Breast epithelium (tissue), 4 donors: ENCODE measurements at regions not wholly inside any gene's neighbourhood (a gene's known extent, or its start where the extent isn't known, plus 50 kb on each side); places are given as distances from the start of the nearest gene placed in this dataset.

Source experiments
- DNase-seq, 2 donors: peaks; one replicate each; pipeline ENCODE4 v3.0.0-alpha.2; 2019; ENCODE audit warnings: low spot score in 2 of 2
- H3K27ac ChIP-seq, 2 donors: fragments of 200-600 bp; sonication (generic) in 1 of 2; one replicate each; pipeline ENCODE4 v1.5.1; 2016 to 2019; ENCODE audit warnings: mild to moderate bottlenecking in 1 of 2
- H3K27me3 ChIP-seq, 2 donors: fragments of 200-600 bp; sonication (generic) in 1 of 2; one replicate each; pipeline versions ENCODE4 v1.5.1 to v1.6.0; 2017 to 2019; ENCODE audit warnings: control low read depth in 1 of 2, mild to moderate bottlenecking in 1 of 2
- H3K36me3 ChIP-seq: fragments of 200-600 bp; one replicate; pipeline ENCODE4 v1.5.1; 2019
- H3K4me1 ChIP-seq, 2 donors: fragments of 200-600 bp; sonication (generic); one replicate each; pipeline ENCODE4 v1.5.1; 2016 to 2019; ENCODE audit warnings: control low read depth in 1 of 2
- H3K4me3 ChIP-seq, 3 donors: fragments of 200-600 bp; sonication (generic); 1 replicate in 2 of 3; 2 replicates in 1 of 3; pipeline ENCODE4 v1.5.1; 2016 to 2019; ENCODE audit warnings: mild to moderate bottlenecking in 3 of 3, moderate library complexity in 2 of 3
- H3K9me3 ChIP-seq, 2 donors: fragments of 200-600 bp; sonication (generic) in 1 of 2; one replicate each; pipeline ENCODE4 v1.5.1; 2016 to 2019; ENCODE audit warnings: control low read depth in 1 of 2
- CTCF ChIP-seq, 3 donors: fragments of 450-650 bp; IDR thresholded peaks; one replicate each; pipeline ENCODE4 v1.5.1; 2016 to 2017; ENCODE audit warnings: antibody characterized with exemption in 3 of 3, mild to moderate bottlenecking in 3 of 3, moderate library complexity in 3 of 3
- POLR2A ChIP-seq: fragments of 450-650 bp; IDR thresholded peaks from one replicate; pipeline ENCODE4 v1.6.1; 2016; ENCODE audit warnings: antibody characterized with exemption, mild to moderate bottlenecking, moderate library complexity
- POLR2AphosphoS5 ChIP-seq, 3 donors: sonication (generic); formaldehyde crosslinking; IDR thresholded peaks; one replicate each; pipeline ENCODE4 v1.6.1; 2017; ENCODE audit warnings: antibody characterized with exemption in 3 of 3
- intact Hi-C: fragments of 100-400 bp; cut with DNase I; formaldehyde crosslinking; loops from one replicate; pipeline ENCODE4 v1.15.1; 2023; ENCODE audit warnings: low total_unique reads

DNA sequence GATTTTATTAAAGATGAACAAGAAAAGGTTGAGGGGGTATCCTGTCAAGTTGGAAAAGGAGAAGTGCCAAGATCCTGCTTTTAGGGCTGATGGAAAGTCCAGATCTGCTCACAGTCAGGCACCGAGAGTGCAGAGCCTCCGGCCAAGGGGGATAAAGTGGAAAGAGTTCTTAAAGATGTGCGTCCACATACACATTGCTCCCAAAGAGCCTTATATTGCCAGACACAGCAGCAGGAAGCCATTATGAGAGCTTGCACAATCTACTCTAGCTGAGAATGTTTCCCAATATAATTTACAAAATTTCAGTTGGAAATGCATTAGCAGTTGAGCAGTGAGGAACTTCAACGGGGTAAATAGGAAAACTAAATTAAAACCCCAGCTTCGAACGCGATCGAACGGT is 95.6 kb downstream of the SALL1 start:
- peaks cover 0 to 18% of the 10 kb centered on the region in 2 donors for H3K27me3 ChIP-seq
- no peak for DNase-seq
- no peaks in the 10 kb centered on the region for H3K4me1 ChIP-seq
- intact Hi-C loops = no loop called here
- no peaks in the 10 kb centered on the region for H3K36me3 ChIP-seq
- H3K4me3 ChIP-seq = no peak overlapping the region
- H3K9me3 ChIP-seq = no peaks in the 10 kb centered on the region
- H3K27ac ChIP-seq = no peak overlapping the region
- TF ChIP-seq POLR2AphosphoS5 (IDR thresholded peaks at IDR 0.05) (no peak), CTCF (IDR thresholded peaks at IDR 0.05) (no peak), POLR2A (no peak)

DNA sequence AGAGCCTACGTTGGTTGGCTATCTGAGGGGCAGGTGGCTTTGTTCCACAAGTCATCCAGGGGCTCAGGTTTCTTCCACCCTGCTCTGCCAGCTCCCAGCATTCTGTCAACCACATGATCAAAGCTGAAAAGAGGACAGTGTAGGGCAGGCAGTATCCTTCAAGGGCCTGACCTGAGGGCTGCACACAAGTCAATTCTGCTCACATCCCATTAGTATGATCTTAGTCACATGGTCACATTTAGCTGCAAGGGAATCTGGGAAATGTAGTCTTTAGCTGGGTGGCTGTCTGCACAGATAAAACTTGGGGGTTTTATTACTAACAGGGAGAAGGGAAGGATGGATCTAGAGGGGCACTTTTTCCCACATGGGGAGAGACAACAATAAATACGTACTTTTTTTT is 97.3 kb downstream of the SALL1 start:
- no peak for DNase-seq
- Histone ChIP-seq H3K9me3 (no peaks in the 10 kb centered on the region), H3K4me1 (no peaks in the 10 kb centered on the region), H3K27ac (no peak overlapping the region), H3K4me3 (no peak overlapping the region), H3K27me3 (peaks cover 0 to 18% of the 10 kb centered on the region in 2 donors), H3K36me3 (no peaks in the 10 kb centered on the region)
- intact Hi-C loops = no loop called here
- no peak for TF ChIP-seq CTCF (IDR thresholded peaks at IDR 0.05)
- no peak for TF ChIP-seq POLR2AphosphoS5 (IDR thresholded peaks at IDR 0.05)
- TF ChIP-seq POLR2A = no peak

- Histone ChIP-seq H3K9me3 (no peaks in the 10 kb centered on the region), H3K4me3 (no peak overlapping the region), H3K27me3 (peaks cover 0 to 11% of the 10 kb centered on the region in 2 donors), H3K4me1 (no peaks in the 10 kb centered on the region), H3K36me3 (no peaks in the 10 kb centered on the region), H3K27ac (no peak overlapping the region)
- intact Hi-C loops = no loop called here
- no peak for DNase-seq
- TF ChIP-seq POLR2A (no peak), POLR2AphosphoS5 (IDR thresholded peaks at IDR 0.05) (no peak), CTCF (IDR thresholded peaks at IDR 0.05) (no peak)
These were observed 99.4 kb downstream of the SALL1 start for GRCh38 chr16:51051671-51052070.

GRCh38 chr16:51050377-51050706 is 100.7 kb downstream of the SALL1 start:
- Histone ChIP-seq H3K27ac (no peak overlapping the region), H3K36me3 (no peaks in the 10 kb centered on the region), H3K4me3 (no peak overlapping the region), H3K4me1 (no peaks in the 10 kb centered on the region), H3K27me3 (peaks cover 0 to 4% of the 10 kb centered on the region in 2 donors), H3K9me3 (no peaks in the 10 kb centered on the region)
- intact Hi-C loops = no loop called here
- TF ChIP-seq POLR2AphosphoS5 (IDR thresholded peaks at IDR 0.05) (no peak), POLR2A (no peak)
- no peak for DNase-seq

DNA sequence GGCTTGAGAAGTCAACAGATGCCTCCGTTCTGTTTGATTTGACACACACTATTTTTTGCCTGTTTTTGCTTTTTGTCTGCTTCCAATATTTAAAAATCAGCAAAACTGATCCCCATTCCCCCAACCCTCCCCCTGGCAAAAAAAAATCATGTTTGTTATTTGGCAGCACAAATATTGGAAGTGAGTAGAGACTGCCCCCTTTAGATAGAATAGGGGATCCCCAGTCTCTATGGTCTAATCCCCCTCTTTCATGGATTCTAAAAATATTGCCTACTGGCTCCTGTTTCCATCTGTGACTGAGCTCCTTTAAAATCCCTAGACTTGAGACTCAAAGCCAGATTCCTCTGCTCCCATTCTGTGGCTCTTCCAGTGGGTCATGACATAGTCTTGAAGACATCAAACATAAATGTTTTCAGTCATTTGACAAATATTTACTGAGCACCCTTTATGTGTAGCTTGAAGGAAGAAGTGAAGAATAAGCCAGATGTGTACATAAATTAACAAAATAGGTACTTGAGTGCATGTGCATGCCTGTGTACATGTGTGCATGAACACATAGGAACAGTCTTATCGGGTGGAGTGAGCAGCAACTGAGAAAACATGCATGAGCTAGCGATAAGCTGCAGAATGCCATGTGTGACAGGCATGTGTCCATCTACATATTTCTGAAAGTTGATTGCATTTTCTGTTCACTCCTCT is 101.2 kb downstream of the SALL1 start:
- no peaks in the 10 kb centered on the region for H3K4me1 ChIP-seq
- TF ChIP-seq CTCF (IDR thresholded peaks at IDR 0.05) (no peak), POLR2A (no peak), POLR2AphosphoS5 (IDR thresholded peaks at IDR 0.05) (no peak)
- H3K27me3 ChIP-seq = peaks cover 0 to 2% of the 10 kb centered on the region in 2 donors
- intact Hi-C loops = no loop called here
- no peak for DNase-seq
- H3K27ac ChIP-seq = no peak overlapping the region
- H3K36me3 ChIP-seq = no peaks in the 10 kb centered on the region
- H3K4me3 ChIP-seq = no peak overlapping the region
- no peaks in the 10 kb centered on the region for H3K9me3 ChIP-seq
